ENCODE measurements at regions not wholly inside any gene's neighbourhood (a gene's known extent, or its start where the extent isn't known, plus 50 kb on each side); places are given as distances from the start of the nearest gene placed in this dataset.

- TF ChIP-seq, protein P1, sequence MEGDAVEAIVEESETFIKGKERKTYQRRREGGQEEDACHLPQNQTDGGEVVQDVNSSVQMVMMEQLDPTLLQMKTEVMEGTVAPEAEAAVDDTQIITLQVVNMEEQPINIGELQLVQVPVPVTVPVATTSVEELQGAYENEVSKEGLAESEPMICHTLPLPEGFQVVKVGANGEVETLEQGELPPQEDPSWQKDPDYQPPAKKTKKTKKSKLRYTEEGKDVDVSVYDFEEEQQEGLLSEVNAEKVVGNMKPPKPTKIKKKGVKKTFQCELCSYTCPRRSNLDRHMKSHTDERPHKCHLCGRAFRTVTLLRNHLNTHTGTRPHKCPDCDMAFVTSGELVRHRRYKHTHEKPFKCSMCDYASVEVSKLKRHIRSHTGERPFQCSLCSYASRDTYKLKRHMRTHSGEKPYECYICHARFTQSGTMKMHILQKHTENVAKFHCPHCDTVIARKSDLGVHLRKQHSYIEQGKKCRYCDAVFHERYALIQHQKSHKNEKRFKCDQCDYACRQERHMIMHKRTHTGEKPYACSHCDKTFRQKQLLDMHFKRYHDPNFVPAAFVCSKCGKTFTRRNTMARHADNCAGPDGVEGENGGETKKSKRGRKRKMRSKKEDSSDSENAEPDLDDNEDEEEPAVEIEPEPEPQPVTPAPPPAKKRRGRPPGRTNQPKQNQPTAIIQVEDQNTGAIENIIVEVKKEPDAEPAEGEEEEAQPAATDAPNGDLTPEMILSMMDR (IDR thresholded peaks at IDR 0.05; ENCODE audit: low read depth, low read length) = no peak
- DNase-seq (ENCODE audit: extremely low read depth, low read depth) = no peak
Observed at GRCh38 chr12:30466093-30466585, 229.5 kb downstream of the IPO8 start.

GRCh38 chr12:30463636-30464035, 232.0 kb downstream of the IPO8 start:
- TF ChIP-seq, protein P1 (IDR thresholded peaks at IDR 0.05; ENCODE audit: low read depth, low read length) = no peak
- DNase-seq (ENCODE audit: extremely low read depth, low read depth) = no peak

DNA sequence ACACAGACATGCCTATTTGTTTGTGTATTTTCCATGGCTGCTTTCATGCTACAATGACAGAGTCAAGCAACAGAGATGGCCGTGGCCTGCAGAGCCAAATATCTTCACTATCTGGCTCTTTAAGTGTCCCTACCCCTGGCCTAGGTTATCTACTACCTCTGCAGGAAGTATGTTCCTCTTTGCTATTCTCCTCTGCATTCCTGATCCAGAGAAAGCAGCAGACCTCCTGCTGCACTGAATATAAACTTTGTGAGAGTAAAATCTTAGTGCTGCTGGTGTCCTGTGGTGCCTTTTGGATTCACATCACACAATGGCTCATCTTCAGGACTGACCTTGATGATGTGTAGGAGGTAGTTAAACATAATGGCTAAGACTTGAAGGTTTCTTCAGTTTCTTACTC, 233.4 kb downstream of the IPO8 start:
- TF ChIP-seq, protein P1 (IDR thresholded peaks at IDR 0.05; ENCODE audit: low read depth, low read length) = no peak
- no peak for DNase-seq (ENCODE audit: extremely low read depth, low read depth)

DNA sequence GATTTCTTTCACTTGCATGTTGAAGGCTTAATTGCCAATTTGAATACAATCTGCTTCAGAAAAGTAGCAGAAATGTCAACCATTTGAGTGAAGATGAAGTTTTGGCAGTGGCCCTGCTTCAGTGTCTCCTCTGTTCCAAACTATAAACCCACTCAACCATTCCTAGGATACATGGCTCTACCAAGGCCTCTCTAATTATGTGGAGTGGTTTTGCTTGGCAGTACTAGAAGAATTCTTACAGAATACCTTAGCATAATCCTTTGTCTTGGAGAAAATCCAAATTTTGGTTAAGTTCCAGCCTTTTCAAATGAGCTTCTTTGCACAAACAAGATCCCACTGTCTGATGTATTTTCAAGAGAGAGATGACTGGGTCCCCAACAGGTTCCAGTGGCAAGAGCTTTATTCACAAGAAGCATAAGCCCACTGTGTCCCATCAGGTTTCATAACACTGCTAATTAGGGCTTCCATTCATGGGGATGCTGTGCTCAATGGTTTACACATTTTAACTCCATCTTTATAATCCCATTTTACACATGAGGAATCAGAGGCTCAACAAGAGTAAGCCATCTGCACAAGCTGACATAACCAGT, 234.5 kb downstream of the IPO8 start:
- TF ChIP-seq, protein P1 (IDR thresholded peaks at IDR 0.05; ENCODE audit: low read depth, low read length) = no peak
- DNase-seq (ENCODE audit: extremely low read depth, low read depth) = no peak

DNA sequence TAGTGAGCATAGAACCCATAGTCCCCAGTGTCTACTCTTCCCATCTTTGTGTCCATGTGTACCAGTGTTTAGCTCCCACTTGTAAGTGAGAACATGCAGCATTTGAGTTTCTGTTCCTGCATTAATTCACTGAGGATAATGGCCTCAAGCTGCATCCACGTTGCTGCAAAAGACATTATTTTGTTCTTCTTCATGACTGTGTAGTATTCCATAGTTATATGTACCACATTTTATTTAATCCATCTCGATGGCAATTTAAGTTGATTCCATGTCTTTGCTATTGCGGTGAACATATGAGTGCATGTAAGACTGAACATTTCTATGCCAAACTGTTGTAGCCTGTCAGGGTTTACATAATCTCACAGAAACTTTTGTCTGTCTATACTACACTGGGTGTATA, 237.2 kb downstream of the IPO8 start:
- TF ChIP-seq, protein P1 (IDR thresholded peaks at IDR 0.05; ENCODE audit: low read depth, low read length) = no peak
- no peak for DNase-seq (ENCODE audit: extremely low read depth, low read depth)

- DNase-seq (ENCODE audit: extremely low read depth, low read depth) = peak; percentile 10
- TF ChIP-seq, protein P1 (IDR thresholded peaks at IDR 0.05; ENCODE audit: low read depth, low read length) = peak; percentile 31
Observed at GRCh38 chr12:30457621-30458289, 237.9 kb downstream of the IPO8 start.

DNA sequence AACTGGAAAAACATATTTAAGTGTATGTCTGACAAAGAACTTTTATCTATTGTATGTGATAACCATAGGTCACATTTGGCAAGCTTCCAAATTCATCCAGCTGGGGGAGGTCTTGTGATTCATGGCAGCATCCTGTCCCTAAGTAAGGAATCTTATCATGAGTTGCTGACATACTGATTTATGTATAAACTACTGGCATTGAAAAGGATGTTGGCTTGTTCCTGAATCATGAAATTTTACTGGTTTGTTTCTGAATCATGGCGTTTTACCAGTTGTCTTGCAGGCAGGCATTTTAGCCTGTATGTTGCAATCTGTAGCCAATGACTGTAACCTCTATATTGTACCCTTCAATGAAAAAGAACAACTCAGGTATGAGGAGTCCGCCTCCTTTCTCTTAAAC, 244.8 kb downstream of the IPO8 start:
- DNase-seq (ENCODE audit: extremely low read depth, low read depth) = no peak
- TF ChIP-seq, protein P1 (IDR thresholded peaks at IDR 0.05; ENCODE audit: low read depth, low read length) = no peak

All from AG09319 (cell line).